ENCODE measurements at regions not wholly inside any gene's neighbourhood (a gene's known extent, or its start where the extent isn't known, plus 50 kb on each side); places are given as distances from the start of the nearest gene placed in this dataset.

DNA sequence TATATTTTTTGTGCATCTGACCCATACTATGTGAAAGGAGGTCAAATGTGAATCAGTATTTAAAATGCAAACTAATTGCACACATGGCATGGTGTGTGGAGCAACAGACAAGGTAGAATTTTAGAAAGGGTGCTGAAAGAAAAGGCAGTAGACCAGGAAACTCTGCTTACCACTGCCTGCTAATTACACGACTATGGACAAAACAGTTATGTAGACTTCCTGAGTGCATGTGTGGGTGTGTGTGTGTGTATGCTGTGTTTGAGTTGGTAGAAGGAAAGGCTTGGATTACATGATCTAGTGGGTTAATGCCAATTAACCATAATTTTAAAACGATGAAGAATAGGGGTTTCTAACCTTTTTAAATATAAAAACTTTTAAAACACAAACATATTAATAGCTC, 349.9 kb downstream of the SH3GL2 start:
- Histone ChIP-seq H2AFZ (ENCODE audit: low read length) (no peak overlapping the region), H3K9ac (ENCODE audit: low read length) (no peak overlapping the region), H3K79me2 (ENCODE audit: low read length) (no peaks in the 10 kb centered on the region), H3K4me2 (ENCODE audit: low read depth, low read length, poor library complexity, severe bottlenecking) (no peak overlapping the region), H3K4me1 (ENCODE audit: low read length) (no peaks in the 10 kb centered on the region), H3K9me3 (ENCODE audit: low read length) (no peaks in the 10 kb centered on the region), H3K36me3 (ENCODE audit: insufficient read depth, low read length) (no peaks in the 10 kb centered on the region), H3K9me2 (replicated peaks; ENCODE audit: insufficient read depth, low read length) (no peaks in the 10 kb centered on the region), H3K27me3 (ENCODE audit: low read length) (no peaks in the 10 kb centered on the region), H3K4me3 (ENCODE audit: low read length) (no peak overlapping the region), H3K27ac (ENCODE audit: low read length) (no peak overlapping the region), H4K20me1 (ENCODE audit: insufficient read depth, low read depth, low read length) (no peaks in the 10 kb centered on the region)
- DNase-seq, result no peak

DNA sequence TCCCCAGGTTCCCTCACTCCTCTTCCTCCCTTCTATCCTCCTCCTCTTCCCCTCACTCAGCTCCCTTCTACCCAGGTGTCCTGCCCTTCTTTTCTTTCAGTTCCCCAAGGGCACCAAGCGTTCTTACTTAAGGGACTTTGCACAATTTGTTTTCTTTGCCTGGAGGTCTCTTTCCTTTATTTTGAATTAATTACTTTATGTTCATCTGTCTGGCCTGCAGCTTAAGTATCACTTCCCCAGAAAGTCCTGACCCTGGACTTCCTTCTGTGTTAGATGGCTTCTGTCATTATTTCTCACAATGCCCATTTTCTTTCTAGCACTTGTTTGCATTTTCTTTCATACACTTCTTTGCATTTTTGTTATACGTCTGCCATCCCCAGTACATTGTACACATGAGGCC, 350.6 kb downstream of the SH3GL2 start:
- no peaks in the 10 kb centered on the region for H3K4me1 ChIP-seq (ENCODE audit: low read length)
- DNase-seq, result no peak
- no peak overlapping the region for H3K4me3 ChIP-seq (ENCODE audit: low read length)
- no peak overlapping the region for H3K27ac ChIP-seq (ENCODE audit: low read length)
- H3K79me2 ChIP-seq (ENCODE audit: low read length), result no peaks in the 10 kb centered on the region
- H3K36me3 ChIP-seq (ENCODE audit: insufficient read depth, low read length), result no peaks in the 10 kb centered on the region
- no peaks in the 10 kb centered on the region for H3K9me2 ChIP-seq (replicated peaks; ENCODE audit: insufficient read depth, low read length)
- no peaks in the 10 kb centered on the region for H4K20me1 ChIP-seq (ENCODE audit: insufficient read depth, low read depth, low read length)
- H3K9ac ChIP-seq (ENCODE audit: low read length), result no peak overlapping the region
- H3K27me3 ChIP-seq (ENCODE audit: low read length), result no peaks in the 10 kb centered on the region
- H2AFZ ChIP-seq (ENCODE audit: low read length), result no peak overlapping the region
- no peak overlapping the region for H3K4me2 ChIP-seq (ENCODE audit: low read depth, low read length, poor library complexity, severe bottlenecking)
- no peaks in the 10 kb centered on the region for H3K9me3 ChIP-seq (ENCODE audit: low read length)

GRCh38 chr9:17930071-17930470, 351.2 kb downstream of the SH3GL2 start:
- DNase-seq, result no peak
- no peak overlapping the region for H3K27ac ChIP-seq (ENCODE audit: low read length)
- no peaks in the 10 kb centered on the region for H3K4me1 ChIP-seq (ENCODE audit: low read length)
- H3K36me3 ChIP-seq (ENCODE audit: insufficient read depth, low read length), result no peaks in the 10 kb centered on the region
- no peaks in the 10 kb centered on the region for H3K27me3 ChIP-seq (ENCODE audit: low read length)
- no peaks in the 10 kb centered on the region for H4K20me1 ChIP-seq (ENCODE audit: insufficient read depth, low read depth, low read length)
- no peak overlapping the region for H2AFZ ChIP-seq (ENCODE audit: low read length)
- H3K4me3 ChIP-seq (ENCODE audit: low read length), result no peak overlapping the region
- no peaks in the 10 kb centered on the region for H3K9me2 ChIP-seq (replicated peaks; ENCODE audit: insufficient read depth, low read length)
- no peak overlapping the region for H3K4me2 ChIP-seq (ENCODE audit: low read depth, low read length, poor library complexity, severe bottlenecking)
- H3K9ac ChIP-seq (ENCODE audit: low read length), result no peak overlapping the region
- H3K79me2 ChIP-seq (ENCODE audit: low read length), result no peaks in the 10 kb centered on the region
- H3K9me3 ChIP-seq (ENCODE audit: low read length), result no peaks in the 10 kb centered on the region

GRCh38 chr9:17936365-17936764, 357.5 kb downstream of the SH3GL2 start:
- Histone ChIP-seq H3K4me2 (ENCODE audit: low read depth, low read length, poor library complexity, severe bottlenecking) (no peak overlapping the region), H3K79me2 (ENCODE audit: low read length) (no peaks in the 10 kb centered on the region), H3K9me2 (replicated peaks; ENCODE audit: insufficient read depth, low read length) (no peaks in the 10 kb centered on the region), H3K4me1 (ENCODE audit: low read length) (no peaks in the 10 kb centered on the region), H3K9ac (ENCODE audit: low read length) (no peak overlapping the region), H3K9me3 (ENCODE audit: low read length) (no peaks in the 10 kb centered on the region), H4K20me1 (ENCODE audit: insufficient read depth, low read depth, low read length) (no peaks in the 10 kb centered on the region), H3K4me3 (ENCODE audit: low read length) (no peak overlapping the region), H2AFZ (ENCODE audit: low read length) (no peak overlapping the region), H3K27ac (ENCODE audit: low read length) (no peak overlapping the region), H3K27me3 (ENCODE audit: low read length) (no peaks in the 10 kb centered on the region), H3K36me3 (ENCODE audit: insufficient read depth, low read length) (no peaks in the 10 kb centered on the region)
- no peak for DNase-seq

- Histone ChIP-seq H3K36me3 (ENCODE audit: insufficient read depth, low read length) (no peaks in the 10 kb centered on the region), H3K9ac (ENCODE audit: low read length) (no peak overlapping the region), H3K9me2 (replicated peaks; ENCODE audit: insufficient read depth, low read length) (no peaks in the 10 kb centered on the region), H3K4me3 (ENCODE audit: low read length) (no peak overlapping the region), H2AFZ (ENCODE audit: low read length) (no peak overlapping the region), H3K4me1 (ENCODE audit: low read length) (no peaks in the 10 kb centered on the region), H4K20me1 (ENCODE audit: insufficient read depth, low read depth, low read length) (no peaks in the 10 kb centered on the region), H3K4me2 (ENCODE audit: low read depth, low read length, poor library complexity, severe bottlenecking) (no peak overlapping the region), H3K27ac (ENCODE audit: low read length) (no peak overlapping the region), H3K9me3 (ENCODE audit: low read length) (no peaks in the 10 kb centered on the region), H3K79me2 (ENCODE audit: low read length) (no peaks in the 10 kb centered on the region), H3K27me3 (ENCODE audit: low read length) (no peaks in the 10 kb centered on the region)
- no peak for DNase-seq
These were observed 359.3 kb downstream of the SH3GL2 start for GRCh38 chr9:17938035-17938655.

DNA sequence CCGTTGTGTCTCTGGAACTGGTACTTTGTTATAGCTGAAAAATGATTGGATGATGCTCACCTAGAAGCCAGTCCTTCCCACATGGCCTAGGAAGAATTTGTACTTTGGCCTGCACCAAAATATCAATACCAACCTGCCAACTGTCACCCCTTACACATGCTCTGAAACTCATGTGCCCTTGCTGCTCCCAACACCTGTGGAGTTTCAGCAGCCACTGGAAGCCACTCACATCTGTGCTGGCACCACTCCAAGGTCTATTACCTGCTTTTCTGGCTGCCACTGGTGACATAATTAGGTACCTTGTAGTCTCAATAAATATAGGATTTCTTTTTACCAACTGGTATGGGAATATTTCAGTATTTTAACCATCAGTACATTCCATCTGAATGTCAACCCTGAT, 363.6 kb downstream of the SH3GL2 start:
- no peak overlapping the region for H3K4me3 ChIP-seq (ENCODE audit: low read length)
- H3K4me2 ChIP-seq (ENCODE audit: low read depth, low read length, poor library complexity, severe bottlenecking), result no peak overlapping the region
- no peak for DNase-seq
- no peak overlapping the region for H3K9ac ChIP-seq (ENCODE audit: low read length)
- H4K20me1 ChIP-seq (ENCODE audit: insufficient read depth, low read depth, low read length), result no peaks in the 10 kb centered on the region
- H3K27me3 ChIP-seq (ENCODE audit: low read length), result no peaks in the 10 kb centered on the region
- no peaks in the 10 kb centered on the region for H3K4me1 ChIP-seq (ENCODE audit: low read length)
- no peaks in the 10 kb centered on the region for H3K9me3 ChIP-seq (ENCODE audit: low read length)
- no peaks in the 10 kb centered on the region for H3K9me2 ChIP-seq (replicated peaks; ENCODE audit: insufficient read depth, low read length)
- H3K79me2 ChIP-seq (ENCODE audit: low read length), result no peaks in the 10 kb centered on the region
- H2AFZ ChIP-seq (ENCODE audit: low read length), result no peak overlapping the region
- H3K36me3 ChIP-seq (ENCODE audit: insufficient read depth, low read length), result no peaks in the 10 kb centered on the region
- no peak overlapping the region for H3K27ac ChIP-seq (ENCODE audit: low read length)

DNA sequence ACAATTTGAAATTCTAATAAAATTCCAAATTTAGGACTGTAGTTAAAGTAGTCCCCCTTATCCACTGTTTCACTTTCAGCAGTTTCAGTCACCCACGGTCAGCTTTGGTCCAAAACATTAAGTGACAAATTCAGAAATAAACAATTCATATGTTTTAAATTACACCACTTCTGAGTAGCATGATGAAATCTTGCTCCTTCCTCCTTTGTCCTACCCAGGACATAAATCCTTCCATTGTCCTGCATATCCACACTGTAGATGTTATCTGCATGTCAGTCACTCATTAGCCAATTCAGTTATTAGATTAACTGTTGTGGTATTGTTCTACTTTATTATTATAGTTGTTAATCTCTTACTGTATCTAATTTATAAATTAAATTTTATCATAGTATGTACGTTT, 376.5 kb downstream of the SH3GL2 start:
- Histone ChIP-seq H3K27me3 (ENCODE audit: low read length) (no peaks in the 10 kb centered on the region), H4K20me1 (ENCODE audit: insufficient read depth, low read depth, low read length) (no peaks in the 10 kb centered on the region), H3K36me3 (ENCODE audit: insufficient read depth, low read length) (no peaks in the 10 kb centered on the region), H3K4me3 (ENCODE audit: low read length) (no peak overlapping the region), H3K9ac (ENCODE audit: low read length) (no peak overlapping the region), H3K27ac (ENCODE audit: low read length) (no peak overlapping the region), H3K9me3 (ENCODE audit: low read length) (no peaks in the 10 kb centered on the region), H3K79me2 (ENCODE audit: low read length) (no peaks in the 10 kb centered on the region), H2AFZ (ENCODE audit: low read length) (no peak overlapping the region), H3K9me2 (replicated peaks; ENCODE audit: insufficient read depth, low read length) (no peaks in the 10 kb centered on the region), H3K4me1 (ENCODE audit: low read length) (no peaks in the 10 kb centered on the region), H3K4me2 (ENCODE audit: low read depth, low read length, poor library complexity, severe bottlenecking) (no peak overlapping the region)
- no peak for DNase-seq

- Histone ChIP-seq H3K9ac (ENCODE audit: low read length) (no peak overlapping the region), H3K79me2 (ENCODE audit: low read length) (no peaks in the 10 kb centered on the region), H3K9me2 (replicated peaks; ENCODE audit: insufficient read depth, low read length) (no peaks in the 10 kb centered on the region), H3K4me1 (ENCODE audit: low read length) (no peaks in the 10 kb centered on the region), H2AFZ (ENCODE audit: low read length) (no peak overlapping the region), H3K4me3 (ENCODE audit: low read length) (no peak overlapping the region), H4K20me1 (ENCODE audit: insufficient read depth, low read depth, low read length) (no peaks in the 10 kb centered on the region), H3K9me3 (ENCODE audit: low read length) (no peaks in the 10 kb centered on the region), H3K27ac (ENCODE audit: low read length) (no peak overlapping the region), H3K27me3 (ENCODE audit: low read length) (no peaks in the 10 kb centered on the region), H3K36me3 (ENCODE audit: insufficient read depth, low read length) (no peaks in the 10 kb centered on the region), H3K4me2 (ENCODE audit: low read depth, low read length, poor library complexity, severe bottlenecking) (no peak overlapping the region)
- DNase-seq, result no peak
These were observed 379.5 kb downstream of the SH3GL2 start for GRCh38 chr9:17958363-17958762.

GRCh38 chr9:17962747-17963146, 383.9 kb downstream of the SH3GL2 start:
- Histone ChIP-seq H3K4me2 (ENCODE audit: low read depth, low read length, poor library complexity, severe bottlenecking) (no peak overlapping the region), H3K4me3 (ENCODE audit: low read length) (no peak overlapping the region), H3K36me3 (ENCODE audit: insufficient read depth, low read length) (no peaks in the 10 kb centered on the region), H3K9ac (ENCODE audit: low read length) (no peak overlapping the region), H3K27ac (ENCODE audit: low read length) (no peak overlapping the region), H3K9me3 (ENCODE audit: low read length) (no peaks in the 10 kb centered on the region), H3K9me2 (replicated peaks; ENCODE audit: insufficient read depth, low read length) (no peaks in the 10 kb centered on the region), H4K20me1 (ENCODE audit: insufficient read depth, low read depth, low read length) (no peaks in the 10 kb centered on the region), H3K79me2 (ENCODE audit: low read length) (no peaks in the 10 kb centered on the region), H3K4me1 (ENCODE audit: low read length) (no peaks in the 10 kb centered on the region), H2AFZ (ENCODE audit: low read length) (no peak overlapping the region), H3K27me3 (ENCODE audit: low read length) (no peaks in the 10 kb centered on the region)
- no peak for DNase-seq
